22Rv1 (cell line): ENCODE measurements at regions not wholly inside any gene's neighbourhood (a gene's known extent, or its start where the extent isn't known, plus 50 kb on each side); places are given as distances from the start of the nearest gene placed in this dataset.

Experiments
- ZFX ChIP-seq: fragments of 450-650 bp; IDR thresholded peaks from 2 replicates; pipeline ENCODE4 v1.6.1; 2017; ENCODE audit warnings: antibody characterized with exemption, borderline replicate concordance
- TF ChIP-seq, protein P1 (sequence below): fragments of 450-650 bp; IDR thresholded peaks from 2 replicates; pipeline ENCODE4 v1.5.1; 2017; ENCODE audit warnings: mild to moderate bottlenecking

DNA sequence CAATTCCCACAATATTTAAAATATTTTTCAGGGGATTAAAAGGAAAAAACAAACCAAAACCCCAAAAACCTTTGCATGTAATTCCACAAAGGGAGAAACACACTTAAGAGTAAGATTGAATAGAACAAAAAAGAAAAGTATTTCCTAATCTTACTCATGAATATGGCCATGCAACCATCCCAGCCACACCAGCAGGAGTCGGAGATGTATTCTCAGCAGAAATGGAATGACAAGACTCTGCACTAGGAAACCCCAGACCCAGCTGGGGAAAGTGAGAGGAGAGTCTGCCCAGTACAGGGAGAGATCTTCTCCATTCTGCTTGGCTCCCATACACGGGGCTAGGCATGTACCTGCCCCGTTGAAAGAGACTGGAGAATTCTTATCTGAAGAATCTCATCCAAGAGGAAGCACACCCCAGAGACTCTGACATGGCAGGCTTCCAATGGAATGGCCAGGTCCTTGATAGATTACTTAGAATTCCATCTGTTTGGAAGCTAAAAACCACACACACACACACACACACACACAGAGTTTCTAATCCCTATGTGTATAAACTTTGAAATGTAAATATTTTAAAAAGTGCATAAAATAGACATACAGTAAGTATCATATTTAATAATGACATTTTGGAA lies 118.8 kb downstream of the GADD45G start:
- TF ChIP-seq, protein P1, sequence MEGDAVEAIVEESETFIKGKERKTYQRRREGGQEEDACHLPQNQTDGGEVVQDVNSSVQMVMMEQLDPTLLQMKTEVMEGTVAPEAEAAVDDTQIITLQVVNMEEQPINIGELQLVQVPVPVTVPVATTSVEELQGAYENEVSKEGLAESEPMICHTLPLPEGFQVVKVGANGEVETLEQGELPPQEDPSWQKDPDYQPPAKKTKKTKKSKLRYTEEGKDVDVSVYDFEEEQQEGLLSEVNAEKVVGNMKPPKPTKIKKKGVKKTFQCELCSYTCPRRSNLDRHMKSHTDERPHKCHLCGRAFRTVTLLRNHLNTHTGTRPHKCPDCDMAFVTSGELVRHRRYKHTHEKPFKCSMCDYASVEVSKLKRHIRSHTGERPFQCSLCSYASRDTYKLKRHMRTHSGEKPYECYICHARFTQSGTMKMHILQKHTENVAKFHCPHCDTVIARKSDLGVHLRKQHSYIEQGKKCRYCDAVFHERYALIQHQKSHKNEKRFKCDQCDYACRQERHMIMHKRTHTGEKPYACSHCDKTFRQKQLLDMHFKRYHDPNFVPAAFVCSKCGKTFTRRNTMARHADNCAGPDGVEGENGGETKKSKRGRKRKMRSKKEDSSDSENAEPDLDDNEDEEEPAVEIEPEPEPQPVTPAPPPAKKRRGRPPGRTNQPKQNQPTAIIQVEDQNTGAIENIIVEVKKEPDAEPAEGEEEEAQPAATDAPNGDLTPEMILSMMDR: no peak
- no peak for TF ChIP-seq ZFX
